Thoracic aorta (tissue), 2 donors: ENCODE measurements at regions not wholly inside any gene's neighbourhood (a gene's known extent, or its start where the extent isn't known, plus 50 kb on each side); places are given as distances from the start of the nearest gene placed in this dataset.

Experiments
- ATAC-seq: fragments of 150-250 bp; one replicate; pipeline ENCODE4 v1.8.0; 2017; ENCODE audit warnings: low read depth; ENCODE audit not compliant: insufficient number of reproducible peaks, low FRiP score
- DNase-seq: peaks from one replicate; pipeline ENCODE4 v3.0.0-alpha.2; 2020; ENCODE audit warnings: low spot score
- H3K27ac ChIP-seq, 2 donors: fragments of 200-600 bp; sonication (generic); 1 replicate in 1 of 2; 2 replicates in 1 of 2; pipeline ENCODE4 v1.5.1; 2016; ENCODE audit warnings: mild to moderate bottlenecking in 2 of 2, moderate library complexity in 2 of 2
- H3K27me3 ChIP-seq: fragments of 200-600 bp; sonication (generic); replicated peaks from 2 replicates; pipeline ENCODE4 v1.6.0; 2016; ENCODE audit warnings: mild to moderate bottlenecking; ENCODE audit not compliant: insufficient read depth
- H3K36me3 ChIP-seq: fragments of 200-600 bp; sonication (generic); one replicate; pipeline ENCODE4 v1.5.1; 2016
- H3K4me1 ChIP-seq, 2 donors: fragments of 200-600 bp; sonication (generic); 1 replicate in 1 of 2; 2 replicates in 1 of 2; pipeline versions ENCODE4 v1.5.1 to v1.6.0; 2016; ENCODE audit warnings: low read depth in 2 of 2, mild to moderate bottlenecking in 1 of 2; ENCODE audit not compliant: control insufficient read depth in 1 of 2
- H3K4me3 ChIP-seq: fragments of 200-600 bp; sonication (generic); 2 replicates; pipeline ENCODE4 v1.5.1; 2016; ENCODE audit warnings: mild to moderate bottlenecking
- H3K9me3 ChIP-seq: fragments of 200-600 bp; sonication (generic); 2 replicates; pipeline ENCODE4 v1.5.1; 2016
- CTCF ChIP-seq: fragments of 200-600 bp; sonication (generic); IDR thresholded peaks from one replicate; pipeline ENCODE4 v1.5.1; 2019; ENCODE audit warnings: antibody characterized with exemption

- ATAC-seq (no peak), DNase-seq (no peak)
- Histone ChIP-seq H3K9me3 (no peaks in the 10 kb centered on the region), H3K4me1 (no peaks in the 10 kb centered on the region), H3K27ac (no peak overlapping the region), H3K27me3 (no peaks in the 10 kb centered on the region), H3K4me3 (no peak overlapping the region), H3K36me3 (no peaks in the 10 kb centered on the region)
- no peak for TF ChIP-seq CTCF
Observed at GRCh38 chr12:85390266-85390665, 110.2 kb downstream of the ALX1 start.

GRCh38 chr12:85392508-85392907 is 112.5 kb downstream of the ALX1 start:
- no peaks in the 10 kb centered on the region for H3K27me3 ChIP-seq
- no peaks in the 10 kb centered on the region for H3K4me1 ChIP-seq
- no peaks in the 10 kb centered on the region for H3K36me3 ChIP-seq
- no peaks in the 10 kb centered on the region for H3K9me3 ChIP-seq
- ATAC-seq (no peak), DNase-seq (no peak)
- no peak overlapping the region for H3K27ac ChIP-seq
- H3K4me3 ChIP-seq: no peak overlapping the region
- TF ChIP-seq CTCF: no peak

- Histone ChIP-seq H3K27ac (no peak overlapping the region), H3K4me1 (no peaks in the 10 kb centered on the region), H3K36me3 (no peaks in the 10 kb centered on the region), H3K27me3 (no peaks in the 10 kb centered on the region), H3K9me3 (no peaks in the 10 kb centered on the region), H3K4me3 (no peak overlapping the region)
- no peak for TF ChIP-seq CTCF
- DNase-seq (no peak), ATAC-seq (no peak)
Observed at GRCh38 chr12:85393606-85394005, 113.6 kb downstream of the ALX1 start.

GRCh38 chr12:85394065-85394464 is 114.0 kb downstream of the ALX1 start:
- ATAC-seq: no peak
- H3K27me3 ChIP-seq: no peaks in the 10 kb centered on the region

DNA sequence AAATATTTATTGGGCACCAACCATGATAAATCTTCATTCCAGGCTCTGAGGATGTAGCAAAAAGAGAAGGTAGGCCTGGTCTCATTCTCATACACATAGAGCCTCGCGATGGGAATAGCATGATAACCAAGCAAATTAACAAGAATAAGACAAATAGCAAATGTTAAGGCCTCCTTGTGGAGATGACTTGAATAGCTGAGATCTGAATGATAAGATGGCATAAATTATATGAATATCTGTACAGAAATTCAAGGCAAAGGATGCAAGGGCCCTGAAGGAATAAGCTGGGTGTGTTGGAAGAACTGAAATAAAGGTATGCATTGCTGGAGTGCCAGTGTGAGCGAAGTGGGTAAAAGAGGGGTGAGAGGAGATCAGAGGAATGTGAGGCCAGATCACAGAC is 114.8 kb downstream of the ALX1 start:
- DNase-seq: no peak
- no peaks in the 10 kb centered on the region for H3K36me3 ChIP-seq
- no peak for TF ChIP-seq CTCF
- no peak overlapping the region for H3K4me3 ChIP-seq
- H3K4me1 ChIP-seq: no peaks in the 10 kb centered on the region
- H3K9me3 ChIP-seq: no peaks in the 10 kb centered on the region
- no peak for ATAC-seq
- no peak overlapping the region for H3K27ac ChIP-seq
- no peaks in the 10 kb centered on the region for H3K27me3 ChIP-seq

More at GRCh38 chr12:85394065-85394464, 114.0 kb downstream of the ALX1 start:
- H3K27ac ChIP-seq: no peak overlapping the region
- H3K36me3 ChIP-seq: no peaks in the 10 kb centered on the region
- H3K4me3 ChIP-seq: no peak overlapping the region
- no peaks in the 10 kb centered on the region for H3K9me3 ChIP-seq
- no peaks in the 10 kb centered on the region for H3K4me1 ChIP-seq
- DNase-seq: no peak
- no peak for TF ChIP-seq CTCF
